Thoracic aorta (tissue), 2 donors: ENCODE measurements at regions not wholly inside any gene's neighbourhood (a gene's known extent, or its start where the extent isn't known, plus 50 kb on each side); places are given as distances from the start of the nearest gene placed in this dataset.

Source experiments
- ATAC-seq: fragments of 150-250 bp; one replicate; pipeline ENCODE4 v1.8.0; 2017; ENCODE audit warnings: low read depth; ENCODE audit not compliant: insufficient number of reproducible peaks, low FRiP score
- DNase-seq: peaks from one replicate; pipeline ENCODE4 v3.0.0-alpha.2; 2020; ENCODE audit warnings: low spot score
- H3K27ac ChIP-seq, 2 donors: fragments of 200-600 bp; sonication (generic); 1 replicate in 1 of 2; 2 replicates in 1 of 2; pipeline ENCODE4 v1.5.1; 2016; ENCODE audit warnings: mild to moderate bottlenecking in 2 of 2, moderate library complexity in 2 of 2
- H3K27me3 ChIP-seq: fragments of 200-600 bp; sonication (generic); replicated peaks from 2 replicates; pipeline ENCODE4 v1.6.0; 2016; ENCODE audit warnings: mild to moderate bottlenecking; ENCODE audit not compliant: insufficient read depth
- H3K36me3 ChIP-seq: fragments of 200-600 bp; sonication (generic); one replicate; pipeline ENCODE4 v1.5.1; 2016
- H3K4me1 ChIP-seq, 2 donors: fragments of 200-600 bp; sonication (generic); 1 replicate in 1 of 2; 2 replicates in 1 of 2; pipeline versions ENCODE4 v1.5.1 to v1.6.0; 2016; ENCODE audit warnings: low read depth in 2 of 2, mild to moderate bottlenecking in 1 of 2; ENCODE audit not compliant: control insufficient read depth in 1 of 2
- H3K4me3 ChIP-seq: fragments of 200-600 bp; sonication (generic); 2 replicates; pipeline ENCODE4 v1.5.1; 2016; ENCODE audit warnings: mild to moderate bottlenecking
- H3K9me3 ChIP-seq: fragments of 200-600 bp; sonication (generic); 2 replicates; pipeline ENCODE4 v1.5.1; 2016
- CTCF ChIP-seq: fragments of 200-600 bp; sonication (generic); IDR thresholded peaks from one replicate; pipeline ENCODE4 v1.5.1; 2019; ENCODE audit warnings: antibody characterized with exemption

GRCh38 chr20:56867128-56867527 lies 238.0 kb downstream of the TFAP2C start:
- no peak for DNase-seq
- no peak overlapping the region for H3K27ac ChIP-seq
- H3K9me3 ChIP-seq, result no peaks in the 10 kb centered on the region
- TF ChIP-seq CTCF, result no peak
- H3K36me3 ChIP-seq, result no peaks in the 10 kb centered on the region
- no peaks in the 10 kb centered on the region for H3K27me3 ChIP-seq
- H3K4me3 ChIP-seq, result no peak overlapping the region
- ATAC-seq, result no peak
- H3K4me1 ChIP-seq, result no peaks in the 10 kb centered on the region

- DNase-seq (no peak), ATAC-seq (no peak)
- H3K27ac ChIP-seq, result no peak overlapping the region
- no peaks in the 10 kb centered on the region for H3K4me1 ChIP-seq
- no peak for TF ChIP-seq CTCF
- no peaks in the 10 kb centered on the region for H3K9me3 ChIP-seq
- no peaks in the 10 kb centered on the region for H3K36me3 ChIP-seq
- H3K4me3 ChIP-seq, result no peak overlapping the region
- H3K27me3 ChIP-seq, result no peaks in the 10 kb centered on the region
These were observed 239.6 kb downstream of the TFAP2C start for GRCh38 chr20:56868746-56869145.

DNA sequence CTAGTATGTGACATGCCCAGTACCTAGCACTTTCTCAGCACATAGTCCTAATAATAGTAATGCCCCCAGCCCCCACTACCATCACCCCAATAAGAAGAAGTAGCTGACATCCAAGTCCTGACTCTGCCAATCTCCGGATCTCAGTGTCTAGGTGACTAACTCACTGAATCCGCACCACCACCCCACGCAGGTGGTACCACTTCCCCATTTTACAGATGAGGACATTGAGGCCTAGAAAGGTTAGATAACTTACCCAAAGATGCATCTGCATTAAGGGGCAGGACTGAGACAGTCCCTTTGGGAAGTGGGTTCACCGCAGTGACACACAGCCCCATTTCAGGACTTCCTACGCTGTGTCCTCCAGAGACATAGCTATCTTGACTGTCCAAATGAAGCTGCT lies 241.2 kb downstream of the TFAP2C start:
- DNase-seq, result no peak
- Histone ChIP-seq H3K9me3 (no peaks in the 10 kb centered on the region), H3K4me1 (no peaks in the 10 kb centered on the region), H3K27me3 (no peaks in the 10 kb centered on the region), H3K4me3 (no peak overlapping the region), H3K36me3 (no peaks in the 10 kb centered on the region), H3K27ac (no peak overlapping the region)
- TF ChIP-seq CTCF, result no peak
- no peak for ATAC-seq

GRCh38 chr20:56871691-56872090 lies 242.6 kb downstream of the TFAP2C start:
- Histone ChIP-seq H3K27me3 (no peaks in the 10 kb centered on the region), H3K9me3 (no peaks in the 10 kb centered on the region), H3K4me3 (no peak overlapping the region), H3K36me3 (no peaks in the 10 kb centered on the region), H3K27ac (no peak overlapping the region), H3K4me1 (no peaks in the 10 kb centered on the region)
- no peak for DNase-seq
- no peak for TF ChIP-seq CTCF
- no peak for ATAC-seq

DNA sequence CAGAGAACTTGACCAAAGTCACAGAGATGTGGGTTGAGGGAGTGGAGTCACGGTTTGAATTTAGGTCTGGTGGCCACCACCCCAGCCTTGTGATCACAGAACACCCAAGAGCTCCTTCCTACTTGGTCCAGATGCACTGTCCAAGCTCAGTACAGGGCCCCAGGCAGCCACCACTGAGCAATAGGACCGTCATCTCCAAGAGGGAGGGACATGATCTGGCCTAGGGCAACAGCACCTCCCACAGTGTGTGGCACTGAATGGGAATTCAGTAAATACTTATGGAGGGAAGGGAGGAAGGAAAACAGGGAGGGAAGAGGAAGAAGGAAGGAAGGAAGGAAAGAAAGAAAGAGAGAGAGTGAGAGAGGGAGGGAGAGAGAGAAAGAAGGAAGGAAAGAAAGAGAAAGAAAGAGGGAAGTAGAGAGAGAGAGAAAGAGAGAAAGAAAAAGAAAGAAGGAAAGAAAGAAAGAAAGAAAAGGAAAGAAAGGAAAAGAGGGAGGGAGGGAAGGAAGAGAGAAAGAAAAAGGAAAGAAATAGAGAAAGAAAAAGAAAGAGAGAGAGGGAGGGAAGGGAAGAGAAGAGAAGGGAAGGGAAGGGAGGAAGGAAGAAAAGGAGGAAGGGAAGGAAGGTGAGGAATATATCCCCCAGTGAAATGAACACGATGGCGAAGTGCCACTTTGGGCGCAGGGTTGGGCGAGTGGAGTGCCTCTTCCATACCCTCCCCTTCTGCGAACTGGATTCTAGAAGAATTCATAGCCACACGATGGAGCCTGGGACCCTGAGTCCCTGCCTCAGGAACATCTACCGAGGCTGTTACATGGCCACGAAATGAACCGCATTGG lies 243.7 kb downstream of the TFAP2C start:
- H3K36me3 ChIP-seq, result no peaks in the 10 kb centered on the region
- no peak overlapping the region for H3K27ac ChIP-seq
- no peak for ATAC-seq
- no peak for DNase-seq
- no peaks in the 10 kb centered on the region for H3K9me3 ChIP-seq
- no peaks in the 10 kb centered on the region for H3K27me3 ChIP-seq
- H3K4me3 ChIP-seq, result no peak overlapping the region
- TF ChIP-seq CTCF, result no peak
- H3K4me1 ChIP-seq, result no peaks in the 10 kb centered on the region
